Stomach (tissue), 8 donors: ENCODE measurements at regions not wholly inside any gene's neighbourhood (a gene's known extent, or its start where the extent isn't known, plus 50 kb on each side); places are given as distances from the start of the nearest gene placed in this dataset.

Source experiments
- DNase-seq, 2 donors: peaks; one replicate each; pipeline versions ENCODE4 v3.0.0 to v3.0.0-alpha.2; 2013 to 2019
- H3K27ac ChIP-seq, 5 donors: fragments of 200-600 bp in 4 of 5; sonication (generic) in 4 of 5; one replicate each; pipeline ENCODE4 v1.5.1; 2013 to 2019; ENCODE audit warnings: mild to moderate bottlenecking in 1 of 5, moderate library complexity in 1 of 5
- H3K27me3 ChIP-seq, 3 donors: fragments of 200-600 bp; sonication (generic); one replicate each; pipeline ENCODE4 v1.5.1; 2017 to 2019; ENCODE audit warnings: mixed run types in 1 of 3
- H3K36me3 ChIP-seq, 4 donors: fragments of 200-600 bp; sonication (generic); 1 replicate in 3 of 4; 2 replicates in 1 of 4; pipeline ENCODE4 v1.5.1; 2016 to 2019
- H3K4me1 ChIP-seq, 4 donors: fragments of 200-600 bp; sonication (generic); one replicate each; pipeline ENCODE4 v1.5.1; 2016 to 2019
- H3K4me3 ChIP-seq, 4 donors: fragments of 200-600 bp; sonication (generic) in 3 of 4; one replicate each; pipeline ENCODE4 v1.5.1; 2016 to 2019; ENCODE audit warnings: mild to moderate bottlenecking in 1 of 4
- H3K9me3 ChIP-seq, 4 donors: fragments of 200-600 bp; sonication (generic); one replicate each; pipeline ENCODE4 v1.5.1; 2016 to 2019
- EP300 ChIP-seq: sonication (generic); formaldehyde crosslinking; IDR thresholded peaks from one replicate; pipeline ENCODE4 v1.6.1; 2017; ENCODE audit warnings: antibody characterized with exemption
- POLR2A ChIP-seq, 4 donors: fragments of 450-650 bp; IDR thresholded peaks; one replicate each; pipeline ENCODE4 v1.6.1; 2016; ENCODE audit warnings: antibody characterized with exemption in 4 of 4, control low read depth in 2 of 4, mild to moderate bottlenecking in 1 of 4, moderate library complexity in 1 of 4
- POLR2AphosphoS5 ChIP-seq, 3 donors: sonication (generic); formaldehyde crosslinking; IDR thresholded peaks; one replicate each; pipeline ENCODE4 v1.6.1; 2016; ENCODE audit warnings: antibody characterized with exemption in 3 of 3
- WGBS, 5 donors: extraction: QIAGEN DNeasy Blood & Tissue Kit in 3 of 5; methylation state at CpG; one replicate each; pipeline versions ENCODE4 v1.1.5 to v1.1.7; 2013 to 2018; 5-methylcytosine and 5-hydroxymethylcytosine counted together
- intact Hi-C: fragments of 100-400 bp; cut with DNase I; formaldehyde crosslinking; loops from one replicate; pipeline ENCODE4 v1.15.1; 2023; ENCODE audit warnings: low total_unique reads
- TF ChIP-seq, protein P1 (sequence below), 7 experiments: fragments of 450-650 bp in 4 of 7; fragments of 200-600 bp in 3 of 7; sonication (generic) in 3 of 7; IDR thresholded peaks; one replicate each; pipeline ENCODE4 v1.5.1; 2016 to 2019; ENCODE audit warnings: antibody characterized with exemption in 7 of 7, control low read depth in 2 of 7, mild to moderate bottlenecking in 1 of 7
- donor health status: healthy with polysubstance abuse.
- donor health status: Bipolar disorder and iron deficiency.
- donor health status: healthy.

DNA sequence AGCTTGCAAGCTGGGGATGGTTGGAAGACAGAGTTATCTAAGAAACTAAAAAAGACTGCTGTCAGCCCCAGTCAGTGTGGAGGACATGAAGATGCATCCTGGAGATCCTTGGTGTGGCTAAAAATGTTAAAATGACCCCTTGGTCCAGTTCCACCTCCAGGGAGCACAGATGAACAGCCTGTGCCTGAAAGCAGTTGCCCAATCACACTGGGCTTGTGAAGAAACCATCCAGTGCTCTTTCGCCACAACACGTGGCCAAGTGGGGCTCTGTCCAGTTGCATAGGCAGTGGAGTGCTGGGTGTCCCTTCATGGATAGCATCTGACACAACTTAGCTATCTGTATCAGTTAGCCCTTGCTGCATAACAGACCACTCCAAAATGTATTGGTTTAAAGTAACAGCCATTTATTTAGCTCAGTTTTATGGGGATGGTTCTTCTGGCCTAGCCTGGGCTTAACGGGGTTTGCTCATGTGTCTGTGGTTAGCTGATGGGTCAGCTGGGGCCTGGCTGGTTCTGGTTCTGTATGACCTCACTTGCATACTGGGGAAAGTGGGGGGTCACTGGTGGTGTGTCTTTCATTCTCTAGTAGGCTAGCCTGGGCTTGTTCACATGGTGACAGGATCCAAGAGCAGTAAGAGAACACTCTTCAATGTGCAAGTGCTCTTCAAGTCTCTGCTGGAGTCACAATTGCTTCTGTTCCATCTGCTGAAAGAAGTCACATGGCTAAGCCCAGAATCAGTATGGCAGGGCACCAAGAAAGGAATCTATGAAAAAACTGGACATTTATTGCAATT lies 226.2 kb downstream of the PDCD6IP start:
- 88 to 98% (median 90%) methylated on average over 3 of the region's 3 CpGs for WGBS, 5 donors
- DNase-seq = no peak
- Histone ChIP-seq H3K4me3 (no peak overlapping the region), H3K4me1 (no peaks in the 10 kb centered on the region), H3K27me3 (no peaks in the 10 kb centered on the region), H3K9me3 (no peaks in the 10 kb centered on the region), H3K27ac (no peak overlapping the region), H3K36me3 (no peaks in the 10 kb centered on the region)
- intact Hi-C loops = no loop called here
- no peak for TF ChIP-seq POLR2AphosphoS5 (IDR thresholded peaks at IDR 0.05)
- TF ChIP-seq POLR2A (IDR thresholded peaks at IDR 0.05) = no peak
- no peak for TF ChIP-seq EP300
- TF ChIP-seq, protein P1, sequence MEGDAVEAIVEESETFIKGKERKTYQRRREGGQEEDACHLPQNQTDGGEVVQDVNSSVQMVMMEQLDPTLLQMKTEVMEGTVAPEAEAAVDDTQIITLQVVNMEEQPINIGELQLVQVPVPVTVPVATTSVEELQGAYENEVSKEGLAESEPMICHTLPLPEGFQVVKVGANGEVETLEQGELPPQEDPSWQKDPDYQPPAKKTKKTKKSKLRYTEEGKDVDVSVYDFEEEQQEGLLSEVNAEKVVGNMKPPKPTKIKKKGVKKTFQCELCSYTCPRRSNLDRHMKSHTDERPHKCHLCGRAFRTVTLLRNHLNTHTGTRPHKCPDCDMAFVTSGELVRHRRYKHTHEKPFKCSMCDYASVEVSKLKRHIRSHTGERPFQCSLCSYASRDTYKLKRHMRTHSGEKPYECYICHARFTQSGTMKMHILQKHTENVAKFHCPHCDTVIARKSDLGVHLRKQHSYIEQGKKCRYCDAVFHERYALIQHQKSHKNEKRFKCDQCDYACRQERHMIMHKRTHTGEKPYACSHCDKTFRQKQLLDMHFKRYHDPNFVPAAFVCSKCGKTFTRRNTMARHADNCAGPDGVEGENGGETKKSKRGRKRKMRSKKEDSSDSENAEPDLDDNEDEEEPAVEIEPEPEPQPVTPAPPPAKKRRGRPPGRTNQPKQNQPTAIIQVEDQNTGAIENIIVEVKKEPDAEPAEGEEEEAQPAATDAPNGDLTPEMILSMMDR (IDR thresholded peaks at IDR 0.05) = no peak

DNA sequence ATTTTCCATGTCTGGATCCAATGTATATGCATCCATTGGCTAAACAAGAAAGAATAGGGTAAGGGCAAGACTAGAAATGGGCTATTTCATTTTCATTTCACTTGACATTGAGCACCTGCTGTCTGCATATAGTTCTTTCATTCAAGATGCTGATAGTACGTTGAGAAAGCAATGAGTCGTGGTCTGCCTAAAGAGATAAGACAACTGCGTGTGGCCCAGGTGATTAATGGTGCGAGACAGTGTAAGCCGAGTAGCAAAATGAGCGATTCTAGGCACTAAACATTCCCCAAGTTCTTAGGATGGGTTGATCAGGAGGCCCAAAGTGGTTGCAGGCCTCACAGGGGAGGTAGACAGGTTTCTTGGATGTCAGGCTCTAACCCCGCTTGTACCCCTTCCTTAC lies 235.4 kb downstream of the PDCD6IP start:
- intact Hi-C loops = no loop called here
- TF ChIP-seq POLR2A (IDR thresholded peaks at IDR 0.05) = no peak
- no peak for TF ChIP-seq EP300
- no peak for TF ChIP-seq POLR2AphosphoS5 (IDR thresholded peaks at IDR 0.05)
- TF ChIP-seq, protein P1 (IDR thresholded peaks at IDR 0.05) = no peak
- 63 to 72% (median 65%) methylated on average over 7 of the region's 7 CpGs for WGBS, 5 donors
- Histone ChIP-seq H3K4me3 (no peak overlapping the region), H3K9me3 (no peaks in the 10 kb centered on the region), H3K27ac (no peak overlapping the region), H3K4me1 (no peaks in the 10 kb centered on the region), H3K27me3 (no peaks in the 10 kb centered on the region), H3K36me3 (no peaks in the 10 kb centered on the region)
- DNase-seq = no peak

DNA sequence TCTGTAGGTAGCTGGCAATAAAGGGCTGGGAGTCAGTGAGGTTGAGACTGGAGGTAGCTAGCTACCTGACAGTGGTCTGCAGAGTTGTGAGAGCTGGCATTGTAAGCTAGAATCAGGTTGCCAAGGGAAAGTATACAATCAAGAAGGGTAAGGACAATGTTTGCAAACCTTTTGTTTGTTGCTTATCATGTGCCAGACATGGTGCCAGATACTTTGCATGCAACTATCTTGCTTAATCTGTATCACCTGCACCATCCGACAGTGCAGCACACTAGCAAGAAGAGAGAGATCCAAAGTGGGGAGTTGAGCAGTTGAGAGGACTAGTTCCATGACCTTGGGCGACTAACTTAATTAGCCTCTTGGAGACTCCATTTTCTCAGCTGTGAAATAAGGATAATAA lies 236.4 kb downstream of the PDCD6IP start:
- intact Hi-C loops = no loop called here
- Histone ChIP-seq H3K9me3 (no peaks in the 10 kb centered on the region), H3K36me3 (no peaks in the 10 kb centered on the region), H3K4me1 (no peaks in the 10 kb centered on the region), H3K27me3 (no peaks in the 10 kb centered on the region), H3K4me3 (no peak overlapping the region), H3K27ac (no peak overlapping the region)
- TF ChIP-seq EP300 = no peak
- TF ChIP-seq, protein P1 (IDR thresholded peaks at IDR 0.05) = no peak
- TF ChIP-seq POLR2AphosphoS5 (IDR thresholded peaks at IDR 0.05) = no peak
- no peak for TF ChIP-seq POLR2A (IDR thresholded peaks at IDR 0.05)
- no peak for DNase-seq
- 75 to 90% (median 78%) methylated on average over 2 of the region's 2 CpGs for WGBS, 5 donors

DNA sequence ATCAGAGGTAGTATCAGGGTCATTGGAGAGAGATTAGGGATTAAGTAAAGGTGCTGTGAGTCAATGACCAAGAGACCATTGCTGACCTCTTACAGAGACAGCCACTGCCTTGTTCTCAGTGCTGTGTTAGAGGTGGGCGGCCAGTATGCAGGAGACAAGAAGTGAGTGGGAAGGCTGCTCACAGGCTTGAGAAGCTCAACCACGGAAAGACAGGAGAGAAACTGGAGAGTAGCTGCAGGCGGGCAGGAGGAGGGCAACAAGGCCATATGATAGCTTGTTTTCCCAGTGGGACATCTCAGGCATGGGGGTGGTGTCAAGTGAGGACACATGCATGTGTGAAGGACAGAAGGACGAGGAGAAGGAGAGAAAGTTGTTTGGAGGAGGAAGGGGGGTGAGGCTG lies 237.3 kb downstream of the PDCD6IP start:
- Histone ChIP-seq H3K27me3 (no peaks in the 10 kb centered on the region), H3K9me3 (no peaks in the 10 kb centered on the region), H3K36me3 (no peaks in the 10 kb centered on the region), H3K4me3 (no peak overlapping the region), H3K4me1 (no peaks in the 10 kb centered on the region), H3K27ac (no peak overlapping the region)
- TF ChIP-seq EP300 (no peak), POLR2A (IDR thresholded peaks at IDR 0.05) (no peak), POLR2AphosphoS5 (IDR thresholded peaks at IDR 0.05) (no peak)
- TF ChIP-seq, protein P1 (IDR thresholded peaks at IDR 0.05) = no peak
- no peak for DNase-seq
- intact Hi-C loops = no loop called here
- 45 to 56% (median 49%) methylated on average over 4 of the region's 4 CpGs for WGBS, 5 donors
